Activated CD8-positive, alpha-beta memory T cell treated with anti-CD3 and anti-CD28 coated beads for 24 hours (primary cell): ENCODE measurements at regions not wholly inside any gene's neighbourhood (a gene's known extent, or its start where the extent isn't known, plus 50 kb on each side); places are given as distances from the start of the nearest gene placed in this dataset.
"Not testable (repeated sequence)": the region's sequence is repeated elsewhere in the genome, so short reads cannot be mapped to it uniquely, and the experiment has no call there.

ENCODE experiments used
- DNase-seq: peaks from one replicate; pipeline ENCODE4 v3.0.0-alpha.2; 2020

DNA sequence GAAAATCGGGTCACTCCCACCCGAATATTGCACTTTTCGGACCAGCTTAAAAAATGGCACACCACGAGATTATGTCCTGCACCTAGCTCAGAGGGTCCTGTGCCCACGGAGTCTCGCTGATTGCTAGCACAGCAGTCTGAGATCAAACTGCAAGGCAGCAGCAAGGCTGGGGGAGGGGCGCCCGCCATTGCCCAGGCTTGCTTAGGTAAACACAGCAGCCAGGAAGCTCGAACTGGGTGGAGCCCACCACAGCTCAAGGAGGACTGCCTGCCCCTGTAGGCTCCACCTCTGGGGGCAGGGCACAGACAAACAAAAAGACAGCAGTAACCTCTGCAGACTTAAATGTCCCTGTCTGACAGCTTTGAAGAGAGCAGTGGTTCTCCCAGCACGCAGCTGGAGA is 405.3 kb downstream of the PTH2R start:
- not testable (repeated sequence) for DNase-seq

DNA sequence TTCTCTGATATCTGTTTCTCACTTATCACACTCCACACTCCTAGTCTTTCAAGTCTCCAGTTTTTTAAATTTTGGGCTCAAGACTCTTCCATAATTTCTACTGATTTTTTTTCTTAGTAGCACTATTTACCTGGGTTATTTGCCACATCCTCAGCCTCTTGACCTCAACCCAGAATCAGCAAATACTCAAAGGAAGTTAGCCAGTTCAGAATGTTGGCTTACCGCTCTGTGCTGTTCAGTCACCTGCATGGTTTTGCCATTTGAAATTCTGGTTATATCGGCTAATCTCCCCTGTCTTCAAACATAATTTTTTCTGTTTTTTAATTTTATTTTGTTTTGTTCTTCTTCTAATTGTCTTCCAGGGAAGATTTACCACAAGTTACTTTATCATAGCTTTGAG is 412.6 kb downstream of the PTH2R start:
- DNase-seq: no peak

- no peak for DNase-seq
These were observed 413.6 kb downstream of the PTH2R start for GRCh38 chr2:208820014-208820688.

DNA sequence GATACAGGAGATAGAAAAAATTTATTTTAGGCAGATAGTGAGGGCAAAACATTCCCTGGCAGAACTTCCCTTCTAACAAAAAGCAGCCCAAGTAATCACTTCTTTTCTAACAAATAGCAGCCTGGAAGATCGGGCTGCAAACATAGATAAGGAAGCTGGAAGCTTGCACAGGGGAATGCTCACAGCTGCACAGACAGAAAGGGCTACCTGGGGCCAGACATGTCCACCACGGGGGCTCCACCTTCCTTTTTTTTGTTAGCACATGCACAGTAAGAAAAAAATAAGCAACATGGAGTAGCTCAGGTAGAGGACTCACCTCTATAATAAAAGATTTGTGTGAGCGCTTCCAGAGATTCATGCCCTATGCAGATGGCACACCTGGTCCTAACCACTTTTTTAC is 420.5 kb downstream of the PTH2R start:
- DNase-seq: no peak

GRCh38 chr2:208827549-208828221 is 421.1 kb downstream of the PTH2R start:
- DNase-seq: no peak

DNA sequence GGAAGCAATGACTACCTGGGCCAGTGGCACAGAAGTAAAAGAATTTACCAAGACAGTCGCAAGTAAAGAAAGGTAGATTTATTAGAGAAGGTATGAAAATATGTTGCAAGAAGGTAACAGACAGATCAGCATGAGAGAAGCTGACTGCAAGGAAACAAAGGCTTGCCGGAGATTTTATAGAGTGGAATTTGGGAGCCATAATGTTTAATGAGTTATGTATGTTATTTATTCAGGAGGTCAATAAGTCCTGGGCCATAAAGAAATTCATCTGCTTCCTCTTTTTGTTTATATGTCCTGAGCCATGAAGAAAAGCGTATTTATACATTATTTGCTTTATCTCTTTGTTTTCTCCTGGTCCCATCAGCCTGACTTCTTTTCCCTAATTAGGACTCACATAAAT is 423.6 kb downstream of the PTH2R start:
- DNase-seq: no peak

DNA sequence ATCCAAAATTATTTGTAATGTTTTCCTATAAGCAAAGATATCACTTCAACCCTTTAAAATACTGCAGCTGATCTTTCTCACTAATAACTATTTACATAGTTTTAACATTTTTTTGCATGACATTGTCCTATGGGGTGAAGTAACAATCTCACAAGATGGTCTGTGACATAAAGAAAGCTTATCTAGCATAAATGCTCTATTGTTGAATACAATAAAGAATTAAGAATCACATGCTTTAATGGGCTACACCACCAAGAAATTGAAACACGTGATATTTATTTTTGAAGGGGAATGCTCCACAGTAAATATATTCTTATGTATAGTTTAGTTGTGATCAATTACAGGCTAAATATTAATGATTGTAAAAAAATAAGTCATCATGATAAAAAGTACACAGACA is 441.1 kb downstream of the PTH2R start:
- DNase-seq: no peak

- DNase-seq: no peak
These were observed 448.1 kb downstream of the PTH2R start for GRCh38 chr2:208854717-208855116.

GRCh38 chr2:208867374-208867773 is 460.8 kb downstream of the PTH2R start:
- DNase-seq: no peak

DNA sequence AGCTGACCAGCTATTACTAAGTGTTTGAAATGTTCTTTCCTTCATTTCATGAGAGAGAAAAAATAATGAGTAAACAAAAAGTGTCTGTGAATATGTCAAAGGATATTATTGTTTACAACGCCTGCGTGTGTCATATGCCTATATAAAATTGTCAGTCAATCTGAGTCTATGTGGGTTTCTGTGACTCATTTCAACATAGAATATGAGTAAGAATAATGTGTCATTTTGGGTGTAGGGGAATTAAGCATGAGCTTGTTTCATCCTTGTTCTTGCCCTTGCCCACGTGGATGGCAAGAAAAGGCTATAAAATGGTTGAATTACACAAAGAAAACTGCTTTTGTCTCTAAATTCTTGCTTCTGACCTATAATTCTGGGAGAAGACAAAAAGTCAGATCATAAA is 466.0 kb downstream of the PTH2R start:
- DNase-seq: no peak

DNA sequence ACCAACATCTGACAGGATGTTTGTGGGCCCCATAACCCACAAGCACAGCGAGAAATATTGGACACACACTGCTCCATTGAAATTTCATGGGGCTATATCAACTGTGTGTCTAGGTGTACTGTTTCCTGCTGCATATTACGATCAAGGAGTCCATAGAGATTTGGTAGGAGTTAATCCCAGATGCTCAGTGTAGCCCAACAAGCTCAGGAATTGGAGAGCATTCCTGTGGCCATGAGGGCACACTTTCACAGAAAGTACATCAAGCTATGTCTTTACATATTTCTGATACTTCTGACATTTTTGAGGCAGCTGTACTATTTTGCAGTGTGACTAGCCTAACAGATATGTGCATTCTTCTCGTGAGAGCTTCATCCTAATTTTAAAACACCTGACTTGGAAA is 473.1 kb downstream of the PTH2R start:
- DNase-seq: no peak

DNA sequence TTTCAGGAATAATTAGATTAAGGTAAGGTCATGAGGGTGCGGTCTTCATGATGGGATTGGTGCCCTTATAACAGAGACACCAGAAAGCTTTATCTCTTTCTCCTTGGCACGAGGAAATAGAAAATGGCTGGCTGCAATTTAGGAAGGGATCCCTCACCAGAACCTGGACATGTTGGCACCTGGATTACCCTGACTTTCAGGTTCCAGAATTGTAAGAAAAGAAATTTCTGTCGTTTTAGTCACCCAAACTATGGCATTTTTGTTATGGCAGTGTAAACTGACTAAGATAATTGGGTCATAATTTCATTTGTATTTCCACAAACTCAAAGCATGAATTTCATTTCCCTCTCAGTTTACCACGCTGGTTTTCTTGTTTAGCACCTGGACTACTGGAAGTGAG is 473.6 kb downstream of the PTH2R start:
- DNase-seq: no peak

GRCh38 chr2:208890486-208890885 is 483.9 kb downstream of the PTH2R start:
- no peak for DNase-seq

DNA sequence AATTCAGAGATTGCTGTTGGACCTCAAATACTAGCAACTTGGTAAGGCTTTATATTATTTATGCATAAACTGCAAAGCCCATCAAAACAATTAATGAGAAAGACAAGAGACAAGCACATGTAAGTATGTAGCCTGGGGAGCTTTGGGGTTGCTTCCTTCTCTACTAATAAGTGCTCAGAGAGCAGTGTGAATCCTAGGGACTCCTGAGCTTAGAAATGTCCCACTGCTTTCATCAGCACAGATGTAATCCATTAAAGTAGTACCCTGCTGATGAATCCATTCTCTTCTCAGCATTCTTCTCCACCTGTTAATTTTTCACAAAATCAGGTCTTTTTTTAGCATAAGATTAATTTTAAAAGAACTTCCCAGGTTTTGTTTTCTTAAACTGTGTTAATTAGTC is 485.6 kb downstream of the PTH2R start:
- DNase-seq: no peak

- no peak for DNase-seq
These were observed 499.7 kb downstream of the PTH2R start for GRCh38 chr2:208906330-208906729.

DNA sequence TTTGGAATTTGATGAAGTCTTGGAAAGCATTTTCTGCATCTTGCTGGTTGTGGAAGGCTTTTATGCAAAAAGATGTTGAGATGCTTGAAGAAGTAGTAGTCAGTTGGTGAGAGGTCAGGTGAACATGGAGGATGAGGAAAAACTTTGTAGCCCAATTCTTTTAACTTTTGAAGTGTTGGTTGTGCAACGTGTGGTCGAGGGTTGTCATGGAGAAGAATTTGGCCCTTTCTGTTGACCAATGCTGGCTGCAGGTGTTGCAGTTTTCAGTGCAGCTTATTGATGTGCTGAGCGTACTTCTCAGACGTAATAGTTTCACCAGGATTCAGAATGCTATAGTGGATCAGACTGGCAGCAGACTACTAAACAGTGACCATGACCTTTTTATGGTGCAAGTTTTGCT is 508.4 kb upstream of the MAP2 start:
- no peak for DNase-seq

GRCh38 chr2:208916881-208917280 is 507.0 kb upstream of the MAP2 start:
- no peak for DNase-seq

GRCh38 chr2:208921358-208921757 is 502.5 kb upstream of the MAP2 start:
- not testable (repeated sequence) for DNase-seq

DNA sequence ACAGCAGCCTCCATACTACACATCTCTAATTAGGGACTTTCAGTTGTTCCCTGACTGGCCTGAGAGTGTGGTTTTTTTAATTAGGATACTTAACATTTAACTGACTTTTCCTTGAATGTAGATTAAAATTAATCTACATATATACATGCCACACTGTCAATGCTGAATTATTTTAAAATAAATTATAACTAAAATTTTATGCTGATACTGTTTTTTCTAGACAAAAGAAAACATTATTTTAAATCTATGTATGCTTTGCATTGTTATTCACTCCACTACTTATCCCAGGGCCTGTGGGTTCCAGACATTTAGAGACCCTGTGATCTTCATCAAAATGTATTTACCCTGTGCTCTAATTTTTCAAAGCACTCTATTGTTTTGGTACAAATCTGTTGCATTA is 496.0 kb upstream of the MAP2 start:
- DNase-seq: no peak

DNA sequence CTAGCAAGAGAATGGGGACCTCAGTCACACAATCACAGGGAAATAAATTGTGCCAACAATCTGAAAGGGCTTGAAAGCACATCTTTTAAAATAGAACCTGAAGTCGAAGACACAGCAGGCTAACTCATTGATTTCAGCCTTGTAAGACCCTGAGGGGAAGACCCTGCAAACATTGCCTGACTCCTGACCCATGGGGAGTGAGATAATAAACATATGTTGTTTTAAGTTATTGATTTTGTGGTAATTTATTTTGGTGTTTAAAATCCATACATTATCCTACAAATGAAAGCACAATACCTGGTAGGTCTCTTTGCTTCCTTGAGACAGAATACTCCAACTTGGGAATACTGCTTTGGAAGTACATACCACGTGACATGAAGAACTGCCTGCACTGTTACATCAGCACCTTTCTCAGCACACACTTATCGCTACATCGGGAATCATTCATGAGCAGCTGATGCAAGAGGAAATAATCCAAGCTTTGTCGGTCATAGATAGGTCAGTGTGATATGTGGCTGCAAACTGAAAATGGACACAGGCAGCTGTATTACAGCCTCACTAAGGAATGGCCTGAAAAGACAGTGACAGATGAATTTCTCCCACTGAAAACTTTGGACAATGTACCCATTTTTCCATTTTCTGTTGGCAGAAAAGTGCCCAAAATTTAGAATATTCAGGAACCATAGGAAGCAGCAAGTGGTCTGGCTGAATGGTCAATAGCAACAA is 494.5 kb upstream of the MAP2 start:
- DNase-seq: no peak

DNA sequence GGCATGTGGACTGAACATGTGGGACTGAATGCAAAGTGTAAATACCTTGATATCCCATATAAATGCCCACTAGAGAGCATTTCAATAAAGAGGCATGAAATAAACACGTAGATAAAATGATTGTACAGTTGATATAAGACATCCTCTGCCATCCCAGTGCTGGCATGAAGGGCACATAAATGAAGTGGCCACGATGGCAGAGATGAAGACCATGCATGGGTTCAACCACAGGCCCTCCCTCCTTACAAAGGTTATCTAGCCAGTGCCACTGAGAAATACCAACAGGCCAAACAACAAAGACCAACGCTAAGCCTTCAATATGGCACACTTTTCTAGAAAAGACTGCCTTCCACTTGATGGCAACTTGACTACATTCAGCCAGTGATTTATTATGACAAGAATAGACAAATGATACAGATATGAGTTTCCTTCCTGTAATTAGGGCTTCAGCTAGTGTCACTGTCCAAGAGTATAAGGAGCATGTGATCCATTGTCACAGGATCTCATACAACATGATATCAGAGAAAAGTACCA is 493.9 kb upstream of the MAP2 start:
- no peak for DNase-seq

DNA sequence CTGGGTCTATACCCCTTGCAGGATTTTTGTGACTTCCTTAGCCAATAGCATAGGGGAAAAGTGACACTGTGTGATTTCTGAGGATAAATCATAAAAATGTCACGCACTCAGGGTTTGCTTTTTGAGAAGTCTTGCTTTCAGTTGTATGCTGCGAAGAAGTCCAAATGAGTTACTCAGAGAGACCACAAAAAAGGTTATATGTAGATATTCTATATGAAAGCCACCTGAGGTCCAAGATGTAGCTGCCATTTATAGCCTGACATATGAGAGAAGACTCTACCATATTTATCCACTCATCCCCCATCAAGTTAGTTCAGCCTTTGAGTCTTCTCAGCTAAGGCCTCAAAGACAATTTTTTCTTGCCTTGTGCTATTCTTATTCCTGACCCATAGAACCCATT is 488.3 kb upstream of the MAP2 start:
- no peak for DNase-seq

GRCh38 chr2:208937521-208937920 is 486.3 kb upstream of the MAP2 start:
- no peak for DNase-seq

DNA sequence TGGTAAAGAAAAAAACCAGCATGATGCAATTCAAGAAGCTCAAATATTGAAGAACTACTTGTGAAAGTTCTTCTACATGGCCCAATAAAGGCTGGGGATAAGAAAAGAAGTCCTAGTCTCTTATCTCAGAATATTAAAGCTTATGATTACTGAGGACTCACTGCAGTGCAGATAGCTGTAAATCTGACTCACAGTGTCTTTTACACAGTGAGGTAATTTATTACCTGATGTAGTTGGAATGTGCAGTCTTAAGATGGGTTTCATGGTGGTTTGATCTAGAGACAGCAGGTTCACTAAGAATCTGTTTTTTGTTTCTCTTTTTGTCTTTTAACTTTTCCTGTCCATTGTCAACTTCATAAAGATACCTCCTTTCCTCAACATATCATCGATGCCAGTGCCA is 484.0 kb upstream of the MAP2 start:
- no peak for DNase-seq
